GM18520 (cell line): ENCODE measurements at regions not wholly inside any gene's neighbourhood (a gene's known extent, or its start where the extent isn't known, plus 50 kb on each side); places are given as distances from the start of the nearest gene placed in this dataset.
"Not testable (repeated sequence)": the region's sequence is repeated elsewhere in the genome, so short reads cannot be mapped to it uniquely, and the experiment has no call there.

Experiments used
- ATAC-seq: cut with Tn5 transposase; IDR thresholded peaks from one replicate; pipeline ENCODE4 v1.9.1; 2021; ENCODE audit not compliant: unreplicated experiment

- ATAC-seq, result no peak
Observed at GRCh38 chr2:83470928-83471327, 988.2 kb downstream of the SUCLG1 start.

- ATAC-seq, result no peak
Observed at GRCh38 chr2:83464444-83464843, 994.6 kb downstream of the SUCLG1 start.

- ATAC-seq, result no peak
Observed at GRCh38 chr2:83462881-83463280, 996.2 kb downstream of the SUCLG1 start.

GRCh38 chr2:83461135-83461534 is 997.9 kb downstream of the SUCLG1 start:
- no peak for ATAC-seq

- no peak for ATAC-seq
Observed at GRCh38 chr2:83459456-83459855, 999.6 kb downstream of the SUCLG1 start.

- ATAC-seq, result no peak
Observed at GRCh38 chr2:83435989-83436388, 1023.1 kb downstream of the SUCLG1 start.

GRCh38 chr2:83420993-83421392 is 1038.1 kb downstream of the SUCLG1 start:
- ATAC-seq, result no peak

- ATAC-seq, result no peak
Observed at GRCh38 chr2:83394134-83394904, 1064.8 kb downstream of the SUCLG1 start.

- no peak for ATAC-seq
Observed at GRCh38 chr2:83388804-83389203, 1070.3 kb downstream of the SUCLG1 start.

GRCh38 chr2:83386549-83386948 is 1072.5 kb downstream of the SUCLG1 start:
- ATAC-seq, result no peak

GRCh38 chr2:83378921-83379320 is 1080.2 kb downstream of the SUCLG1 start:
- ATAC-seq, result no peak

- ATAC-seq, result no peak
Observed at GRCh38 chr2:83376731-83377130, 1082.3 kb downstream of the SUCLG1 start.

GRCh38 chr2:83370419-83370762 is 1088.7 kb downstream of the SUCLG1 start:
- ATAC-seq, result no peak

- ATAC-seq, result no peak
Observed at GRCh38 chr2:83369601-83370418, 1089.3 kb downstream of the SUCLG1 start.

- no peak for ATAC-seq
Observed at GRCh38 chr2:83368916-83369315, 1090.2 kb downstream of the SUCLG1 start.

GRCh38 chr2:83368461-83368860 is 1090.6 kb downstream of the SUCLG1 start:
- ATAC-seq, result no peak

GRCh38 chr2:83365476-83365875 is 1093.6 kb downstream of the SUCLG1 start:
- ATAC-seq, result no peak

GRCh38 chr2:83364264-83364663 is 1094.8 kb downstream of the SUCLG1 start:
- no peak for ATAC-seq

GRCh38 chr2:83363138-83363537 is 1095.9 kb downstream of the SUCLG1 start:
- ATAC-seq, result not testable (repeated sequence)

- no peak for ATAC-seq
Observed at GRCh38 chr2:83359336-83359735, 1099.7 kb downstream of the SUCLG1 start.

- ATAC-seq, result no peak
Observed at GRCh38 chr2:83342860-83343329, 1116.2 kb downstream of the SUCLG1 start.

- no peak for ATAC-seq
Observed at GRCh38 chr2:83340424-83340823, 1118.7 kb downstream of the SUCLG1 start.
